Astrocyte (in vitro differentiated cells and primary cell): ENCODE measurements at regions not wholly inside any gene's neighbourhood (a gene's known extent, or its start where the extent isn't known, plus 50 kb on each side); places are given as distances from the start of the nearest gene placed in this dataset.

Source experiments
- DNase-seq: peaks from one replicate; pipeline ENCODE4 v3.0.0-alpha.2; 2010; ENCODE audit warnings: low read depth
- FAIRE-seq: peaks from 2 replicates; lab custom pipeline; 2011; peaks lifted over from hg19 to GRCh38; lab: Jason Lieb, UNC
- H2AFZ ChIP-seq: 2 replicates; pipeline ENCODE4 v1.6.0; 2012; ENCODE audit warnings: low read depth, low read length, inconsistent platforms
- H3K27ac ChIP-seq: 2 replicates; pipeline ENCODE4 v1.5.1; 2011; ENCODE audit warnings: low read depth, low read length, inconsistent platforms
- H3K27me3 ChIP-seq: 2 replicates; pipeline ENCODE4 v1.6.0; 2011; ENCODE audit warnings: low read length, inconsistent platforms; ENCODE audit not compliant: insufficient read depth
- H3K36me3 ChIP-seq: 2 replicates; pipeline ENCODE4 v1.5.1; 2011; ENCODE audit warnings: low read length, inconsistent platforms; ENCODE audit not compliant: insufficient read depth
- H3K4me1 ChIP-seq: 2 replicates; pipeline ENCODE4 v1.5.1; 2011; ENCODE audit warnings: low read length, inconsistent platforms; ENCODE audit not compliant: insufficient read depth
- H3K4me2 ChIP-seq: 2 replicates; pipeline ENCODE4 v1.6.0; 2012; ENCODE audit warnings: low read length, inconsistent platforms
- H3K4me3 ChIP-seq: 2 replicates; pipeline ENCODE4 v1.5.1; 2011; ENCODE audit warnings: low read depth, mild to moderate bottlenecking, low read length, inconsistent platforms; ENCODE audit not compliant: insufficient read depth
- H3K79me2 ChIP-seq: 2 replicates; pipeline ENCODE4 v1.6.0; 2012; ENCODE audit warnings: mild to moderate bottlenecking, low read length, inconsistent platforms; ENCODE audit not compliant: insufficient read depth
- H3K9ac ChIP-seq: 2 replicates; pipeline ENCODE4 v1.6.0; 2012; ENCODE audit warnings: mild to moderate bottlenecking, low read length, inconsistent platforms
- H3K9me3 ChIP-seq: 2 replicates; pipeline ENCODE4 v1.5.1; 2012; ENCODE audit warnings: low read depth, mild to moderate bottlenecking, low read length, inconsistent platforms; ENCODE audit not compliant: insufficient read depth
- H4K20me1 ChIP-seq: 2 replicates; pipeline ENCODE4 v1.6.0; 2012; ENCODE audit warnings: low read length, inconsistent platforms; ENCODE audit not compliant: insufficient read depth
- H3K27ac Mint-ChIP-seq: one replicate; pipeline ENCODE4 v1.8.0; 2021; ENCODE audit warnings: mild to moderate bottlenecking, mixed read lengths; ENCODE audit not compliant: unreplicated experiment
- H3K27me3 Mint-ChIP-seq: one replicate; pipeline ENCODE4 v1.8.0; 2021; ENCODE audit warnings: low read depth, mixed read lengths; ENCODE audit not compliant: unreplicated experiment
- H3K36me3 Mint-ChIP-seq: one replicate; pipeline ENCODE4 v1.8.0; 2021; ENCODE audit warnings: low read depth, mixed read lengths; ENCODE audit not compliant: unreplicated experiment
- H3K4me1 Mint-ChIP-seq: one replicate; pipeline ENCODE4 v1.8.0; 2021; ENCODE audit warnings: low read depth, mixed read lengths; ENCODE audit not compliant: unreplicated experiment
- H3K4me3 Mint-ChIP-seq: one replicate; pipeline ENCODE4 v1.8.0; 2021; ENCODE audit warnings: mild to moderate bottlenecking, moderate library complexity, mixed read lengths; ENCODE audit not compliant: unreplicated experiment
- H3K9me3 Mint-ChIP-seq: one replicate; pipeline ENCODE4 v1.8.0; 2021; ENCODE audit warnings: mild to moderate bottlenecking, mixed read lengths; ENCODE audit not compliant: unreplicated experiment
- CTCF ChIP-seq: IDR thresholded peaks from 2 replicates; pipeline ENCODE4 v1.5.1; 2011; ENCODE audit warnings: low read depth, mild to moderate bottlenecking, inconsistent platforms, low read length, moderate library complexity; ENCODE audit not compliant: insufficient read depth
- EZH2 ChIP-seq: IDR thresholded peaks from 2 replicates; pipeline ENCODE4 v1.6.1; 2012; ENCODE audit warnings: mild to moderate bottlenecking, low read length, inconsistent platforms; ENCODE audit not compliant: insufficient read depth

GRCh38 chr12:61808856-61809255 is 451.3 kb upstream of the USP15 start:
- H3K4me3 ChIP-seq: no peak overlapping the region
- H3K36me3 ChIP-seq: no peaks in the 10 kb centered on the region
- Mint-ChIP-seq H3K36me3 (peaks cover 3% of the 10 kb centered on the region), H3K27ac (no peak overlapping the region), H3K27me3 (no peaks in the 10 kb centered on the region), H3K4me1 (peaks cover 6% of the 10 kb centered on the region), H3K9me3 (peaks cover 16% of the 10 kb centered on the region), H3K4me3 (no peak overlapping the region)
- no peak overlapping the region for H3K4me2 ChIP-seq
- no peak overlapping the region for H3K9ac ChIP-seq
- no peak for TF ChIP-seq CTCF
- no peaks in the 10 kb centered on the region for H3K27me3 ChIP-seq
- no peak overlapping the region for H3K27ac ChIP-seq
- no peaks in the 10 kb centered on the region for H3K79me2 ChIP-seq
- no peak overlapping the region for H2AFZ ChIP-seq
- no peaks in the 10 kb centered on the region for H4K20me1 ChIP-seq
- FAIRE-seq (no peak), DNase-seq (no peak)
- no peaks in the 10 kb centered on the region for H3K4me1 ChIP-seq
- no peaks in the 10 kb centered on the region for H3K9me3 ChIP-seq

- no peak overlapping the region for H3K4me2 ChIP-seq
Measured at GRCh38 chr12:61810486-61810885, 449.7 kb upstream of the USP15 start.

GRCh38 chr12:61821381-61821780 is 438.8 kb upstream of the USP15 start:
- no peaks in the 10 kb centered on the region for H4K20me1 ChIP-seq
- TF ChIP-seq EZH2: no peak
- no peak for TF ChIP-seq CTCF
- no peaks in the 10 kb centered on the region for H3K4me1 ChIP-seq
- FAIRE-seq (no peak), DNase-seq (no peak)
- no peaks in the 10 kb centered on the region for H3K27me3 ChIP-seq
- Mint-ChIP-seq H3K4me1 (peaks cover 2% of the 10 kb centered on the region), H3K36me3 (no peaks in the 10 kb centered on the region), H3K9me3 (no peaks in the 10 kb centered on the region), H3K4me3 (no peak overlapping the region), H3K27me3 (no peaks in the 10 kb centered on the region), H3K27ac (no peak overlapping the region)
- no peak overlapping the region for H2AFZ ChIP-seq
- no peak overlapping the region for H3K4me3 ChIP-seq
- no peaks in the 10 kb centered on the region for H3K79me2 ChIP-seq
- H3K4me2 ChIP-seq: no peak overlapping the region
- H3K36me3 ChIP-seq: no peaks in the 10 kb centered on the region
- no peak overlapping the region for H3K27ac ChIP-seq
- no peaks in the 10 kb centered on the region for H3K9me3 ChIP-seq
- H3K9ac ChIP-seq: no peak overlapping the region

More at GRCh38 chr12:61810486-61810885, 449.7 kb upstream of the USP15 start:
- Histone ChIP-seq H3K36me3 (no peaks in the 10 kb centered on the region), H3K27me3 (no peaks in the 10 kb centered on the region), H3K4me1 (no peaks in the 10 kb centered on the region), H4K20me1 (no peaks in the 10 kb centered on the region), H2AFZ (no peak overlapping the region), H3K79me2 (no peaks in the 10 kb centered on the region), H3K4me3 (no peak overlapping the region), H3K27ac (no peak overlapping the region), H3K9ac (no peak overlapping the region), H3K9me3 (no peaks in the 10 kb centered on the region)
- Mint-ChIP-seq H3K36me3 (peaks cover 3% of the 10 kb centered on the region), H3K9me3 (peaks cover 16% of the 10 kb centered on the region), H3K27me3 (no peaks in the 10 kb centered on the region), H3K27ac (no peak overlapping the region), H3K4me3 (no peak overlapping the region), H3K4me1 (peaks cover 6% of the 10 kb centered on the region)
- DNase-seq: no peak
- no peak for TF ChIP-seq EZH2
- no peak for TF ChIP-seq CTCF
- no peak for FAIRE-seq
